NCI-H2196 treated with DMSO at 0.1 percent for 48 hours (cell line): ENCODE measurements at regions not wholly inside any gene's neighbourhood (a gene's known extent, or its start where the extent isn't known, plus 50 kb on each side); places are given as distances from the start of the nearest gene placed in this dataset.
A peak's percentile ranks its signal among the peaks of the same experiment; 100 is the strongest.

Experiments used
- DNase-seq: peaks from one replicate; lab custom pipeline; 2025; ENCODE audit not compliant: unreplicated experiment; lab: John Stamatoyannopoulos, UW

DNA sequence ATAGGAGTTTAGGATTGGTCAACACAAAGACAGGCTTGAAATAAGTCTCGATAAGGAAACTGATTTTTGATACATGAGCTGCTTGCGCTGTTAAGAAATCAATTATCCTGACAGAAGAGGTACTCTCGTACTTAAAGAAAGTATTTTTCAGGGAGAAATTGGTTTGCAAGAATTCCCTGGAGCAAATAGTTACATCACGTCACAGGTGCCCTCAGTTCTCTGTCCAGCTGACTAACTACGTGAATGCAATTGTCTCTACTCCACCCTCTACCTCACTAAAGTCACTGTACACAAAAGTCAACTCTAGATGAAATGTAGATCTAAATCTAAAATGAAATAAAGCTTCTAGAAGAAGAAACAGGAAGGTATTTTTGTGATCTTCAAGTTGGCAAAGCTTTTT, 130.6 kb upstream of the KCNJ16 start:
- DNase-seq = no peak

DNA sequence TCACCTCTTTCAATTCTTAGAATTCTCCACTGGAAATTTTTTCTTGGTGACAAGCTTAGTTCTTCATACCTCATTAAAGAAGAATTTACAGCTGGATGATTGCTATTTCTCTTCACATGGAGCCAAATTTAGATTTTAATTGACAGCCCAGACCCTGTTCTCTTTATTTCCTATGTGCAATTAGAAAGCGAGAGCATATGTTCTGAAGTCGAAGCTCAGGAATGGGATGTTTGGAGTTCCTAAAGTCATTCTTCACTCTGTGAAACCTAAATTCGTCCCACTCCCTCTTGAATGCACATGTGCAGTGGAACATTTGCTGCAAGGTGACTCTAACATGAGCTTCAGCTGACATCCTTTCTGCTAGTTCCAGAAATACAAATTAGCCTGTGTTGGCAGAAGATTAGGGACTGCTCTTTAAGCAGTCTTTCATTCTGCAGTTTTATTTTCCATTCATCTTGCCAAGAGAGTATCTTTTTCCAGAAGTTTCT, 129.3 kb upstream of the KCNJ16 start:
- DNase-seq = no peak

DNA sequence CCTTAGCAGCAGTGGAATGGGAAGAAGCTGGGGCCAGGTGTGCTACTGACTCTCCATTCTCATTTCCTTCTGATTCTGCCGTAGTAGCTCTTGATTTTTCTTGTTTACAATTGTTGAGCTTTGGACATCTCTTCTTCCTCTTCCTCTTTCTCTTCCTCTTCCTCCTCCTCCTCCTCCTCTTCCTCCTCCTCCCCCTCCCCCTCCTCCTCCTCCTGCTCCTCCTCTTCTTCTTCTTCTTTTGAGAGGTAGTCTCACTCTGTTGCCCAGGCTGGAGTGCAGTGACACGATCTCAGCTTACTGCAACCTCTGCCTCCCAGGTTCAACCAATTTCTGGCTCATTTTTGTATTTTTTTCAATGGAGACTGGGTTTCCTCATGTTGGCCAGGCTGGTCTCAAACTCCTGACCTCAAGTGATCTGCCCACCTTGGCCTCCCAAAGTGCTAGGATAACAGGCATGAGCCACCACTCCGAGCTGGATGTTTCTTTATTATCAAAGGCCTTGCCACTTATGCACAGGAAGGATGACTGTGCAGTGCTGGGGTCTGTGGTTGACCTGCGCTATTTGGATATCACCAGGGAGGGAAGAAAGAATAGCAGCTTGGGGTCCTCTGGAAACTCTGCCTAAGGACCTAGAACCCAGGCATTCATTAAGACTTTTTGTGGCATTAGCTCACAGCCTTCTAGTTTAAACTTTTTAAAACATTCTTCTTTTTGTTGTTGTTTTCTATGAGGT, 127.8 kb upstream of the KCNJ16 start:
- DNase-seq = no peak

DNA sequence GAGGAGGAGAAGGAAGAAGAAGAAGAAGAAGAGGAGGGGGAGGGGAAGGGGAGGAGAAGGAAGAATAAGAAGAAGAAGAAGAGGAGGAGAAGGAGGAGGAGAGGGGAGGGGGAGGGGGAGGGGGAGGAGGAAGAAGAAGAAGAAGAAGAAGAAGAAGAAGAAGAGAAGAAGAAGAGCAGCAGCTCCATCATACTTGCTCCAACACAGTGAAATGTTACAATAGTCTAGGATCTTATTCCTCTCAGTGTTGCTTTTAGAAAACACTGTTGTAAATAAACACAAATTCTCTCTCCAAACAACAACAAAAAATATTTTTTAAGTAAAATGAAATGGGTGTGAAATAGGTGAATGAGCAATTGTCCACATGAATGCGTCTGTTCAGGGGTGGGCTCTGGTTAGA, 126.6 kb upstream of the KCNJ16 start:
- DNase-seq = no peak

DNA sequence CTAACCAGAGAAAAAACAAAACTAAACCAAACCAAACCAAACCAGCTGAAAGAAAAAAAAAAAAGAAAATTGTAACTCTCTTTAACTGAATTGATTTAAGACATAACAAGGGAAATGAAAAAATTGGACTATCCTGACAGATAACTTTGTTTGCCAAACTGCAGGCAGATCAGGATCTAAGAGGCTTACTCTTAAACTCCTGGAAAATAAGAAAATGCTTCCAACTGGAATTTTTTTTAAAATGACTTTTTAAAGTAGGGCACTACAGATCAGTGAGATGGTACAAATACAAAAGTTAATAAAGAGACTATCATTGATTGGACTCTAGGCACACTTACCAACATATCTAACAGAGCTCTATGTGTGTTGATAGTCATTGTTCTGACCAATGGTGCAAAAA, 125.5 kb upstream of the KCNJ16 start:
- no peak for DNase-seq

DNA sequence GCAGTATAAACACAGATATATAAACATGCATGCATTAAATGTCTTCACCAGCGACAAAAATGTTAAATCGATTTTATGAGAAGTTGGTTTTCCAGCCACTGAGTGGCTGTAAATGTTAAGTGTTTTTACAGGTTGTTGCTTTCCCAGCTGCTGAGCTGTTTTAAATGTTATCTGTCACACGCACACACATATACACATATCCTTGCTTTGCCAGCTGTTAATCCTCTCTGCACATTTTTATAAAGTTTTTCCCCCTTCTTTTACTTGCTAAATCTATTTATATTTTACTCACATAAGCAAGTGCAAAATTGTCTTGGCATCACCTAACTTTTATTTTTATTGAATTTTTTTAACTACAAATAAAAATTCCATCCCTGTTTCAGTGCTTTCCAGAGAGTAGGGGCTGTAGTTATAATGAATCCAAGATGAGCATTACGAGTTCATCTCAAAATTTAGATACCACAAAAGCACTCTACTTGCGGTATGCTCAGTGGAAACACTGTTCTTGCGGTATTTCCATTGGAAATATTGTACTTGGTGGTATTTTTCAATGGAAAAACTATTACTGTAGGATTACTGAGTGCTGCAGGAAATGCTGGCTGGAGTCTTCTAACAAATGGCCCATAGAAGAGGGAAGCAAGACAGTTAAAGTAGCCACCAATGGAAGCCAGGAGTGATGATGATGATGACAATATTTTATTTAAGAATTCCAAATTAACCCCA, 124.9 kb upstream of the KCNJ16 start:
- no peak for DNase-seq

DNA sequence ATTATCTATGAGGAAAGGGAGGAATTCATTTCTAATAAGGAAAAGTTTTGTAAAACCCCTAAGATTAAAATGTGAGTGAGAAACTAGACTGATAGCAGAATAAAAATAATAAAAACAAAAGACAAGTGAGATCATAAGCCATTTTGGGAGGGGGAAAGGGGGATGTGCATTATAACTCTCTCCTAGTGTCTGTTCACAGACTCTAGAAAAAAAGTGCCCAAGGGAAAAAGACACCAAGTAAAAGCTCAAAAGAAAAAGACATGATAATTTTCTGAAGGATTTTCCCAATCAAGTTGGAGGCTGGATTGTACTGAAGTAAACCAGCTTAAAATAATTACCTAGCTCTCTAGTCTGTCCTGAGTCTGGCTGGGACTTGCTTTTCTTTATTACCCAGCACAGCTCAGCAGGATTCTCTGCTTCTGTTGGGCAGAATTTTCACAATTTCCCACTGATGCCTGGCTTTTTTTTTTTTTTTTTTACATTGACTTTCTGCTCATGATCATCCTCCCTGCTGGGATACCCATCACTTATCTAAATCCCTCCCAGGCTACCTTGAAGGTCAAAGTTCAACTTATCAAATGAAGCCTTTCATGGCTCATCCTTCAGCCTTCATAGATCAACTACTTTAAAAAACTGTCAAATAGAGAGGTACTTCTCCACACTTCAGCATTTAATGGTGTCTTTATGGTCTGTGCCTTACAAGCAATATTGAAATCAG, 124.2 kb upstream of the KCNJ16 start:
- DNase-seq = no peak

DNA sequence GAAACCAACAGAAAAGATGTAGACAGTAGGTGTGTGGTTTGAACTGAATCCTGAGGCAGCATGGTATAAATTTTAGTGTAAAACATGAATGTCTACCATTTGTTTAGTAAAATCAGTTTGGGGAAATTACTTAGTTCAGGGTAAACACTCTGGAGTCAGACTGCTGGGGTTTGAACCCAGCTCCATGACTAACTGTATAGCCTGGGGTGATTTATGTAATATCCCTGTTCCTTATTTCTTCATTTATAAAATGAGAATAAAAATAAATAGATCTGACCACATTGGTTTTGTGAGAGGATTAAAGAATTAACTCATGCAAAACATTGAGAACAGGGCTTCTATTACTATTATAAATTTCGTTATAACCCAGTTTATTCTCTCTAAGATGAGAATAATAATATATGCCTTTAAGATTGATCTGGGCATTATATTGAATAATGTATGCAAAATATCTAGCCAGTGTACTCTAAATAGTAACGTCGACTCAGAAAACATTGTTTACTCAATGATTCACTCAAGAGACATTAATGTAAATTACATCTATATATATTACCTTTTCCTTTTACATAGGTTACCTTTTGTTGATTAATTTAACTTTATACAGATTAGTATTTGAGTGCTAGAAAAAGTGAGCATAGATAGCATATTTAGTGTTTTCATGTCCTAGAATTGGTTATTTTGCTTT, 120.6 kb upstream of the KCNJ16 start:
- no peak for DNase-seq

DNA sequence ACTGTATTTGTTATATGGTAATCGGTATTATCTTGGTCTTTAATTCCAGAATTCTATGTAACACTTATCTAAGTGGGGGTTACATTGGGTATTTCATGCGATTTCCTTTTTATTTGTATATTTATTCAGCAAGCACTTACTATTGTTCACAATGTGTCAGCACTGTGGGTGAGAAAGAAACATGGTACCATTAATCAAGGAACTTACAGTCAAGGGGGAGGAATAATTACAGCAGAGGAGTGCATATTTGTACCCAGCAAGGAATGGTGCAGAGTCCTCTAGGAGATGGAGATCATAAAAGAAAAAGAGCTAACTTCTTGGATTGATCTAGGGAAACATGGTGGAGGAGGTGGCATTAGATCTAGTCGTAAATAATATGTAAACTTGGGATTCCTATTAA, 117.0 kb upstream of the KCNJ16 start:
- DNase-seq = no peak

DNA sequence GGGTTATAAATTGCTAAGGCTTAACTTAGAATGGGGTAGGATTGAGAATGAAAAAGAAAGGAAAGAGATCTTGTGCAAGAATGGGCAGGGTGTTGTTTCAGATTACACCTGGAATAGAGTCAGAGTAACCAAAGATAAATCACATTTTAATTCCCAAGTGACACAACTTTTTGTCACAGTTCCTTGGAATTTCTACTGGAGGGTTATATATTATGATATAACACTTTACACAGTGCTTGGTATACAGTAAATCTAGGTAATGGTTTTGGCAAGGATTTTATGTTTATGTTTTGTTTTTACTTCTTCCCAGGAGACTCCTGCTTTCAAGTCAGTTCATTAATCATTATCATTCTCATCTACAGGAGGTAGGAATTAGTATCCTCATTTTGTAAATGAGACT, 115.7 kb upstream of the KCNJ16 start:
- DNase-seq = no peak

DNA sequence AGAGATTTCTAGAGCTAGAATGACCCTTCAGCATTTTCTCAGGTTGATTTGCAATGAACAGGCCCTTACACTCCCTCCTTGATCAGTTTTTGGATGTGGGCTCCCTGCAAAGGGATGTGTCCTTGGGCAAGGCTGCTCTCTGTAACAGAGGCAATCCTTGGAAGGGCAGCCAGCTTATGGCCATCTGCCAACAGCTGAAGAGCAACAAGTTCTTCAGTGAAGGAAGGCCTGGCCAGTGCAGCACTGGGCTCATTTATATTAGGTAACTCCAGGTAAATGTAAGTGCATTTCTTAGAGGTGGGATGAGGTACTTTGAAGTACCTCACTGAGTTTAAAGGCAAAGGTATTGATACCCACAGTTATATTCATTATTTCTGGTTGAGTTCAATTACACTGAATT, 114.3 kb upstream of the KCNJ16 start:
- no peak for DNase-seq

DNA sequence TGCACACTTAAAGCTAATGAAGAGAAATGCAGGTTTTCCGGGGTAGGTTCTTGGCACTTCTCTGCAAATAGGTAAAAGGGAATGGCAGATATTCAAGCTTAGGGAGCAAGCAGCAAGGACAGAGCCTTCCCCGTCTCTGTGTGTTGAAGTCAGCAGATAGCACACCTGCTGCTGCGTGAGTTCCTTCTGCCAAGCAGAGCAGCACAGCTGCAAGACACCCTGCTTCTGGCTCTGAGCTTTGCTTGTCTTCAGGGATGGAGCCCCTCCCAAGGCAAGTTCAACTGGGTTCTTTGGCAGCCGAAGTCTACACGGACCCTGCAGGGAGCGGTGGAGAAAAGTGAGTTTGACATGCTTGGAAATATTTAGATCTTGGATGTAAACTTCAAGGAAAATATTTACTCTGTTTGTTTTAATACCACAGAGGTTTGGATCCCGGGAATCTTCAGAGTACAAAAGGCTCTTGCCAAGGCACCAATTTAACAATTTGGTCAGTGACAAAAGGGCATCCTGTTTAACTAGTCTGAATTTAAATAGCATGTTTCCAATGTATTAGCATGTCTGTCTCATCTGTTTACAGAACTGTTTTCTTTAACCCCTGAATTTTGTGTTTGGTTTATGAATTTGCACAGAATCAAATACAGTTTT, 113.4 kb upstream of the KCNJ16 start:
- DNase-seq = peak; percentile 2

DNA sequence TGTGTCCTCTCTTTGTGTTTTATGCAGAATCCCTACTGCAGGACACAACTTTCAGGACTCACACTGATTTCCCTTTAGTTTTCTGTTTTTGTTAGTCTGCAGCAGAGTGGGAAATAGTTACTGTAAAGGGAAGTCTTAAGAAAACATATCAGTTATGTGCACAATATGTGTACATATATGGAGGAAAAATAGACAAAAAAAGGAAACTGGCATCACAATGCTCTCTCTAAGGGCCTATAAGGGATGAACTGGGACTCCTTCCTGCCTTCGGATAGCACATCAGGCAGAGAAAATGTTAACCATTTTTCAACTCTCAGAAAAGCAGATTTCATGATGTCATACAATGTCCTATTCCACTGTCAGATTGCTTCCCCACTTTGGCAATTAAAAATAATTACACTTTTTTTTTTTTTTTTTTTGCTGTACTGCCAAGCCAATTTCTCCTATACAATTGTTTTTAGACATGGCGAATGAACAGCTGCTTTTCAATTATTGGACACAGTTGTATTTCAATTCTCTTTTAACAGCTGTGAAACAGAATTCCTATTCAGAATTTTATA, 112.5 kb upstream of the KCNJ16 start:
- DNase-seq = no peak

DNA sequence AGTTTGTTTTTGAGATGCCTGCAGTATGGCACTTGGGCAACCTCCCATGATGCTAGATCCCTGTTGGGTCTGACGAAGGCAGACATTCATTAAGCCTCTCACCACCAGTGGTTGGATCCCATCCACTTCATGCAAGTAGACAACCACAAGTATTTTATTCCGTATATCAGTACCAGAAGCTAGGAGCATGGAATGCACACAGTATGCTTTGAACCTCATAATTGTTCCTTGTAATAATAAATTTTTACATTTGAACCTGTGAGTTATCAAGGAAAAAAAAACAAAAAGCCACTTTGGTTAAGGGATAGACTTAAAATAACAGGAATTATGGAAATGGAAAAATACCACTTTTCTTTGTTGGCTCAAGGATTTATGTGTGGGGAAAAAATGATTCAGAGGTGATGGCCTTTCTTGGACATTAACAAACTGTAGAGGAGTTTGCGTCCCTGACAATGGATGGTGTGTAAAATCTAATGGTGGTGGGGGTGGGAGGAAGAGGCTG, 107.1 kb upstream of the KCNJ16 start:
- no peak for DNase-seq

DNA sequence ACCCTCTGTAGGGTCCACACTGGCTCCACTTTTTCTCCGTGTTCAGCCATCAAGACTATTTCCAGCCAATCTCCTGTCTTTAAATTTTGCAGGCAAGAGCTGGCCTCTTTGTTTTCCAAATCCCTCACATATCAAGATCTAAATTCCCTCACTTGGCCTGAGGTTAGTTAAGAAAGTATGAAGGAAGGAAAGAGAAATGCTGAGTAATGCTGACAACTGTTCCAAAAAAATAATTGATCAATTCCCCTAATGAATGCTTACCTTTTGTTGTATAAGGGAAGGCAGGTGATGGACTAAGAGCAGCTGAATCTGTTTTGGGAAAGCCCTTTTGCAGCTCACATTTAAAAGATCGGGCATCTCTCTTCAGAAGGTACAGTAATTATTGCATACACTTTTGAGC, 105.1 kb upstream of the KCNJ16 start:
- DNase-seq = no peak

DNA sequence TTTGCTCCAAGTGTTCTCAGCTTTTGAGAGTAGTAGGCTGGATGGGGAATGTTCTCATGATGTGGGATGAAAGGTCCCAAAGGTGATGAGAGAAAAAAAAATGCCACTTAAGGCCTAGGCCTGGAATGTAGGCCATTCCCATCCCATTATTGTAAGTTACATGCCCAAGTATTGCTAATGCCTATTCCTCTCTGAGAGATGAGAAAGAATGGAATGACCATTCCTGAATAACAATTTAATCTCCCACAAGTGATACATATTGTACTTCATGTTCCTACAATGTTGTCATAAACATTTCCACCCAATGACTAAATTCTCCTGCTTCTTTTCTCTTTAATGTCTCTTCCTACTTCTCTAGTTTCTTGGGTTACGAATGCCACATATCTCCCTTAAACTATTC, 102.8 kb upstream of the KCNJ16 start:
- DNase-seq = no peak

DNA sequence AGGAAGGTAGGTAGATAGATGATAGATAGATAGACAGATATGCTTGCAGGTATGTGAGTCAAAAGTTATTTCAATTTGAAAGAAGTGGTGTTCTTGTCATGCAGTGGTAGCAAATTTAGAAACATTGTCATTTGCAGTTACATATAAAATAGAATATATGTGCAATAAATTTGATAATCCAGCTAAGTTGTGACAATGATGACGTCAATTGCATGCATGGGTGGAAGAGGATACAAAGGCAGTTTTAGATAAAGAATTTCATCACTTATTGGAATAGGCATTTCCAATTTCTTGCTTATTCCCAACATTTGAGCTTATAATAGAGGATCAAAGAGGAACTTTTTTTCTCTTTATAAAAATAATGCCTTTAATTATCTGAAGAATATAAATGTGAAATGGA, 99.2 kb upstream of the KCNJ16 start:
- DNase-seq = no peak

DNA sequence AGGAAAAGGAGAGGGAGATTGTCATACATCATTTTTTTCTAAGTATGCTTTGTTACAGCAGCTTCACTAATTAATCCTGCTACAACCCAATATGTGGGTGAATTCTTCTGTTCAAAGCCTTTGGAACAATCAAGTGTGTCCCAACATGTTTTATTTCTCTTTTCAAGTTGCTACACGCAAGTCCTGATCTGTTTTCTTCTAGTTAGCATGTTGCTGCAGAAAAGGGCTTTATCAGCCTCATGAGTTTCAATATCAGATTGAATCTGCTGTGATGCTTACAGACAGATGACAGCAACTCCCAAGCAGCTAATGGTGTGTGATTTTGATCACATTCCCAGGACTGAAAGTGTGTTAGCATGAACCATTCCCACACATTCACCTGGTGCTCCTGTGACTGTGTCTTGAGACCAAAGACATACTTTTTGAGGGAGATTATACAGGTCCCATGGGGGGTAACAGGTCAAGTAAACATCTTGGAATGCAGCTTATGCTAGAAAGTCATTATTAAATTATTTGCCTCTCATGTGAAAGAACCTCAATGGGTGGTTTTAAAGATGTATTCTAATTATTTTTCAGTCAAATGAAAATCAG, 96.9 kb upstream of the KCNJ16 start:
- DNase-seq = no peak

DNA sequence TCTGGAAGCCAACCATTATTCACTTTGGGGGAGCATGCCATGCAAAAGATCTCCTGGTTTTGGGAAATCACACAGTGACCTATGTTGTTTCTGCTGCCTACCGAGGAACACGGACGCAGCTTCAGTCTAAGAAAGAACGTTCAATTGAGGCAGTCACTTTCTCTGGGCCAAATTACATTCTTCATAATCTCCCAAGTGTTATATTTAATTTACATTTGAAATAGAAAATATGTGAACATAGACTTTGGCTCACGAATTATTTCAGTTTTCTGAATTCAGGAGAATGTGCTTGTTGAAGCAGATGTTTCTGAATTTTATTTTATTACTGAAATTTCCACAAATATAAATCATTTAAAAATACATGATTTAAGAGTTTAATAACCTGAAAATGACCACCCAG, 93.6 kb upstream of the KCNJ16 start:
- DNase-seq = no peak

DNA sequence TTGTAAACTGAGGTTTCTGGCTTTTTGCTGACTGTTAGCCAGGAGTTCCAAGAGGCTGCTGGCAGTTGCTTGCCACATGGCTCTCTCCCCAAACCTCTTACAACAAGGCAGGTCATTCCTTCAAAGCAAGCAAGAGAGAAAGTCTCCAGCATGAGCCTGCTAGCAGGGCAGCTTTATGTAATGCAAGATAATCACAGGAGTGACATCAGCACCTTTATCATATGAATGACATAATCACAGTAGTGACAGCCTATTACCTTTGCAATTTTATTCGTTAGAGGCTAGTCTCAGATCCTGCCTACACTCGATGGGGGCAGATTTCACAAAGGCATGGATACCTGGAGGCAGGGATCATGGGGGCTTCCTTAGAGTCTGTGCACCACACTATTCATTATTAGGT, 79.5 kb upstream of the KCNJ16 start:
- DNase-seq = no peak
